Central memory CD8-positive, alpha-beta T cell (primary cell): ENCODE measurements at regions not wholly inside any gene's neighbourhood (a gene's known extent, or its start where the extent isn't known, plus 50 kb on each side); places are given as distances from the start of the nearest gene placed in this dataset.
"Not testable (repeated sequence)": the region's sequence is repeated elsewhere in the genome, so short reads cannot be mapped to it uniquely, and the experiment has no call there.

Experiments used
- ATAC-seq: fragments of 150-1000 bp; cut with Tn5 transposase; replicated peaks from 2 replicates; pipeline ENCODE4 v1.10.0; 2022; ENCODE audit warnings: mild to moderate bottlenecking, moderate FRiP score, moderate number of reproducible peaks; ENCODE audit not compliant: poor library complexity, severe bottlenecking; ENCODE audit errors: extremely low read depth
- DNase-seq, 2 donors: peaks; one replicate each; pipeline ENCODE4 v3.0.0; 2021; ENCODE audit warnings: low spot score in 2 of 2
- H3K27ac Mint-ChIP-seq: one replicate; pipeline ENCODE4 v1.8.0; 2022; ENCODE audit warnings: low read depth, mild to moderate bottlenecking, moderate library complexity, mixed read lengths
- H3K27me3 Mint-ChIP-seq: one replicate; pipeline ENCODE4 v1.8.0; 2022; ENCODE audit warnings: mixed read lengths
- H3K36me3 Mint-ChIP-seq: one replicate; pipeline ENCODE4 v1.8.0; 2022; ENCODE audit warnings: mild to moderate bottlenecking, moderate library complexity, mixed read lengths; ENCODE audit not compliant: insufficient read depth
- H3K4me1 Mint-ChIP-seq: one replicate; pipeline ENCODE4 v1.8.0; 2022; ENCODE audit warnings: mixed read lengths
- H3K4me3 Mint-ChIP-seq: one replicate; pipeline ENCODE4 v1.8.0; 2022; ENCODE audit warnings: mild to moderate bottlenecking, moderate library complexity, mixed read lengths
- H3K9me3 Mint-ChIP-seq: one replicate; pipeline ENCODE4 v1.8.0; 2022; ENCODE audit warnings: mixed read lengths

DNA sequence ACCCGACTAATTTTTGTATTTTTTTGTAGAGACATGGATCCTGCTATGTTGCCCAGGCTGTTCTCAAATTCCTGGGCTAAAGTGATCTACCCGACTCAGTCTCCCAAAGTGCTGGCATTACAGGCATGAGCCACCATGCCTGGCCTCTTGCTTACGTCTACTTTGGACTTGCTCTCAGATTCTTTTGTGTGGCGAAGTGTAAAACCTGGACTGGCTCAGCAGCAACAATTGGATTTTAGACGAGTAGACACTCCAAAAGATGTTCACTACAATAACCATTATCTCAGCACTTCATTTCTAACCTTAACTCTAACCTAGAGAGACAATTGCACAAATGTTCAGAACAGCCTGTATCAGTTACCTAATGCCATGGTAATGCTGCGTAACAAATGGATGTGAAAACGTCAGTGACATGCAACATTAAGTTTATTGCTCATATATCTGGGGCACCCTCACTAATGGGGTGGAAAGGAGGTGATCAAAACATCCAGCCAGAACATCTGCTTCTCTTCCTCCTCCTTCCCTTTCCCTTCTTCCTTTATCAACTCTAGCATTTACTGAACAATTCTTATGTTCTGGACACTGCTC, 124.9 kb upstream of the MRI1 start:
- Mint-ChIP-seq H3K9me3 (no peaks in the 10 kb centered on the region), H3K27me3 (peaks cover 45% of the 10 kb centered on the region), H3K36me3 (peaks cover 1% of the 10 kb centered on the region), H3K27ac (no peak overlapping the region), H3K4me1 (no peaks in the 10 kb centered on the region), H3K4me3 (no peak overlapping the region)
- DNase-seq: no peak
- ATAC-seq: no peak

DNA sequence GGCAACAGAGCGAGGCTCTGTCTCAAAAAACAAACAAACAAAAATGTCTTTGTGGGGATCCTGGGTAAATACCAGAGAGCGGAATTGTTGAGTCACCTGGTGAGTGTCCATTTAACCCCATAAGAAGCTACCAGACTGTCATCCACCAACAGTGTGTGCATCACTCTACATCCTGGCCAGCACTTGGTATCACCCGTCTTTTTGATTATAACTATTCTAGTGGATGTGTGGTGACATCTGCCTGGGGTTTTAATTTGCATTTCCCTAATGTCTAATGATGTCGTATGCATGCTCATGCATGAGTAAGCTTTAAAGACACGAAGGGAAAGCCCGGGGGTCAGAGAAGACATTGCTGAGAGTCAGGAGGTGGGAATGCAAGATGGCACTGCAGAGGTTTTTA, 126.7 kb upstream of the MRI1 start:
- ATAC-seq (no peak), DNase-seq (no peak)

DNA sequence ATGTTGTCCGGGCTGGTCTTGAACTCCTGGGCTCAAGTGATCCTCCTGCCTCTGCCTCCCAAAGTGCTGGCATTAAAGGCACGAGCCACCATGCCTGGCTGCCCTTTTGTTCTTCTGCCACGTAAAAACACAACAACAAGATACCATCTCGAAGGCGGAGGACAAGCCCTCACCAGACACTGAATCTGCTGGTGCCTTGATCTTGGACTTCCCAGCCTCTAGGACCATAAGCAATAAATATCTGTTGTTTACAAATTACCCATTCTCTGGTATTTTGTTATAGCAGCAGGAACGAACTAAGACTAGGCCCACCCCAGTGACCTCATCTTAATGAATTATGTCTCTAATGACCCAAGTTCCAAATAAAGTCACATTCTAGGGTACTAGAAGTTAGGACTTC, 128.4 kb upstream of the CACNA1A start:
- H3K4me1 Mint-ChIP-seq: no peaks in the 10 kb centered on the region
- ATAC-seq: no peak
- no peak overlapping the region for H3K27ac Mint-ChIP-seq
- no peak overlapping the region for H3K4me3 Mint-ChIP-seq
- no peak for DNase-seq
- H3K36me3 Mint-ChIP-seq: peaks cover 3% of the 10 kb centered on the region
- no peaks in the 10 kb centered on the region for H3K9me3 Mint-ChIP-seq
- peaks cover 46% of the 10 kb centered on the region for H3K27me3 Mint-ChIP-seq

More for the DNA sequence above, 126.7 kb upstream of the MRI1 start:
- peaks cover 48% of the 10 kb centered on the region for H3K27me3 Mint-ChIP-seq
- H3K4me3 Mint-ChIP-seq: no peak overlapping the region
- peaks cover 3% of the 10 kb centered on the region for H3K36me3 Mint-ChIP-seq
- no peaks in the 10 kb centered on the region for H3K4me1 Mint-ChIP-seq
- H3K27ac Mint-ChIP-seq: no peak overlapping the region
- H3K9me3 Mint-ChIP-seq: no peaks in the 10 kb centered on the region

DNA sequence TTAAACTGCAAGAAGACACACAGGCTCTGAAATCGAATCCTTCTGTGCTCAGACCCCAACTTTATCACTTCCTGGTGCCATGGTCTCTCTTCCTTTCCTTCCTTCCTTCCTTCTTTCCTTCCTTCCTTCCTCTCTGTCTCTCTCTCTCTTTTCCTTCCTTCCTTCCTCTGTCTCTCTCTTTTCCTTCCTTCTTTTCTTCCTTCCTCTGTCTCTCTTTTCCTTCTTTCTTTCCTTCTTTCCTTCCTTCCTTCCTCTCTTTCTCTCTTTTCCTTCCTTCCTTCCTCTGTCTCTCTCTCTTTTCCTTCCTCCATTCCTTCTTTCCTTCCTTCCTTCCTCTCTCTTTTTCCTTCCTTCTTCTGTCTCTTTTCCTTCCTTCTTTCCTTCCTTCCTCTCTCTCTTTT, 127.2 kb upstream of the CACNA1A start:
- Mint-ChIP-seq H3K4me3 (no peak overlapping the region), H3K27me3 (peaks cover 38% of the 10 kb centered on the region), H3K4me1 (no peaks in the 10 kb centered on the region), H3K9me3 (no peaks in the 10 kb centered on the region), H3K27ac (no peak overlapping the region), H3K36me3 (peaks cover 3% of the 10 kb centered on the region)
- no peak for DNase-seq
- ATAC-seq: no peak

DNA sequence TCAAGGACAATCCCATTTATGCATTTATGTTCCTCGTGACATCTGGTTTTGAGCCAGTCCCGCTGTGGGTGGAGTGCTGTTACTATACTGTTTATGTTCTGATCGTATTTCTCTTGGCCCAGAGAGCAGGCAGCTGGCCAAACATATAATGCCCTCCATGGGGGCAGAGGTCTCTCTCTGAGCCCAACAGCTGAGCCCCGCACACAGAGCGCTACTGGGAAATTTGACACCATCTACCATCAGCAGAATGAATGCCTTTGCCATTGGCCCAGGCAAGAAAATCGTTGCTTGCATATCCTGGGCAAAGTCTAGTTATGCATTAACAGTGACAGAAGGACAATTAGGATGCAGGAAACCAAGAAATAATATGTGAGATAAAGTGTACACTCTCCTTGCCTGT, 126.8 kb upstream of the CACNA1A start:
- no peak overlapping the region for H3K27ac Mint-ChIP-seq
- no peaks in the 10 kb centered on the region for H3K9me3 Mint-ChIP-seq
- H3K27me3 Mint-ChIP-seq: peaks cover 40% of the 10 kb centered on the region
- H3K36me3 Mint-ChIP-seq: peaks cover 3% of the 10 kb centered on the region
- no peak for DNase-seq
- no peaks in the 10 kb centered on the region for H3K4me1 Mint-ChIP-seq
- H3K4me3 Mint-ChIP-seq: no peak overlapping the region
- ATAC-seq: no peak

DNA sequence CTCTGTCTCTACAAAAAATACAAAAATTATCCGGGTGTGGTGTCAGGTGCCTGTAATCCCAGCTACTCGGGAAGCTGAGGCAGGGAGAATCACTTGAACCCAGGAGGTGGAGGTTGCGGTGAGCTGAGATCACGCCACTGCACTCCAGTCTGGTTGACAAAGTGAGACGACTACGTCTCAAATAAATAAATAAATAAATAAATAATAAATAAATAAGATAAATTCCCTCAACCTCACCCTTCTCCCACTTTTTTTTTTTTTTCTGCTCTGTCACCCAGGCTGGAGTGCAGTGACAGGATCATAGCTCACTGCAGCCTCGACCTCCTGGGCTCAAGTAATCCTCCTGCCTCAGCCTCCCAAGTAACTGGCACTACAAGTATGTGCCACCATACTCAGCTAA, 125.9 kb upstream of the CACNA1A start:
- DNase-seq, H3K4me3 Mint-ChIP-seq, ATAC-seq: not testable (repeated sequence)

DNA sequence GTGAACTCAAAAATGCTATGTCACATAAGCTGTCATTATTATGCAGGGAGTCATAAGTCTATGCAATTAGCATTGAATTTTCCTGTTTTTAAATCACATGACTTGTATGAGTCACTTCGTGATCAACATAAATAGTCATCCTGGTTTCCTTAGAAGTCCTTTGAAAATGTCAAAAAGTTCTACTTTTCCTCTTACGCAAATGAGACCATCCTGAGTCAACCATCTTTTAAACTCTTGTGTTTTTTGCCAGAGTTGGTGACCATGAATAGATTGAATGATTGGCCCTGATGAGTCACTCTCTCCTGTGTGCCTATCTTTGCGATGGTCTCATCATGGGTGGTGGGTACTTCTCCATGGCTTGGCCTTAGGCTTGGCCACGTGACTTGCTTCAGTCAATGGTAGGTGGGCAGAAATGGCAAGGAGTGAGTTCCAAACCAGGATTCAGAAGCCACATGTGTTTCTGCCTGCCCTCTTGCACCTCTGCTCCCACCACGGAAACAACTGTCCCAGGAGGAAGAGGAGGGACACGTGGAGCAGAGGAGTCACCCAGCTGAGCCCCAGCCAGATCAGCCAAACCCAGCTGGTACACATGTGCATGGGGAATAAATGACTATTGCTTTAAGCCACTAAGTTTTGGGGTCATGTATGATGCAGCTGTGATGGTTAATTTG, 123.5 kb upstream of the CACNA1A start:
- Mint-ChIP-seq H3K4me3 (no peak overlapping the region), H3K27me3 (peaks cover 43% of the 10 kb centered on the region), H3K4me1 (no peaks in the 10 kb centered on the region), H3K9me3 (no peaks in the 10 kb centered on the region), H3K27ac (no peak overlapping the region), H3K36me3 (peaks cover 1% of the 10 kb centered on the region)
- DNase-seq: no peak
- no peak for ATAC-seq

More for the DNA sequence above, 125.9 kb upstream of the CACNA1A start:
- H3K9me3 Mint-ChIP-seq, H3K4me1 Mint-ChIP-seq, H3K36me3 Mint-ChIP-seq, H3K27ac Mint-ChIP-seq: not testable (repeated sequence)
- peaks cover 38% of the 10 kb centered on the region for H3K27me3 Mint-ChIP-seq

DNA sequence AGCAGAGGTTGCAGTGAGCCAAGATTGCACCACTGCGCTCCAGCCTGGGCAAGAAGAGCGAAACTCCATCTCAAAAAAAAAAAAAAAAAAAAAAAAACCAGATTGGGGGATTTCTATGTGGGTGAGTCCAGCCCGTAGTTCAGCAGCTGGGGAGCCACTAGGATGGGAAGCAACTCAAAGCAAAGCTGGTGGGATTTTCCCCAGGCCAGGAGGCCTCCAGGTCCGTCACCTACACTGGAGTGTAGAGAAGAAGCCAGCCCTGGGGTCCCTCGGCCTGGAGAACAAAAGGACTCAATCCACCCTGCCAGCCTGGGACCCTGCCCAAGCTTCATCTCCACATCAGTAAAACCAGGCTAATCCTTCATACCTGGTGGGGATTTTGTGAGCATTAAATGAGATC, 121.3 kb upstream of the CACNA1A start:
- Mint-ChIP-seq H3K27ac (no peak overlapping the region), H3K9me3 (no peaks in the 10 kb centered on the region), H3K27me3 (peaks cover 62% of the 10 kb centered on the region), H3K36me3 (no peaks in the 10 kb centered on the region), H3K4me1 (no peaks in the 10 kb centered on the region), H3K4me3 (no peak overlapping the region)
- ATAC-seq (no peak), DNase-seq (no peak)

DNA sequence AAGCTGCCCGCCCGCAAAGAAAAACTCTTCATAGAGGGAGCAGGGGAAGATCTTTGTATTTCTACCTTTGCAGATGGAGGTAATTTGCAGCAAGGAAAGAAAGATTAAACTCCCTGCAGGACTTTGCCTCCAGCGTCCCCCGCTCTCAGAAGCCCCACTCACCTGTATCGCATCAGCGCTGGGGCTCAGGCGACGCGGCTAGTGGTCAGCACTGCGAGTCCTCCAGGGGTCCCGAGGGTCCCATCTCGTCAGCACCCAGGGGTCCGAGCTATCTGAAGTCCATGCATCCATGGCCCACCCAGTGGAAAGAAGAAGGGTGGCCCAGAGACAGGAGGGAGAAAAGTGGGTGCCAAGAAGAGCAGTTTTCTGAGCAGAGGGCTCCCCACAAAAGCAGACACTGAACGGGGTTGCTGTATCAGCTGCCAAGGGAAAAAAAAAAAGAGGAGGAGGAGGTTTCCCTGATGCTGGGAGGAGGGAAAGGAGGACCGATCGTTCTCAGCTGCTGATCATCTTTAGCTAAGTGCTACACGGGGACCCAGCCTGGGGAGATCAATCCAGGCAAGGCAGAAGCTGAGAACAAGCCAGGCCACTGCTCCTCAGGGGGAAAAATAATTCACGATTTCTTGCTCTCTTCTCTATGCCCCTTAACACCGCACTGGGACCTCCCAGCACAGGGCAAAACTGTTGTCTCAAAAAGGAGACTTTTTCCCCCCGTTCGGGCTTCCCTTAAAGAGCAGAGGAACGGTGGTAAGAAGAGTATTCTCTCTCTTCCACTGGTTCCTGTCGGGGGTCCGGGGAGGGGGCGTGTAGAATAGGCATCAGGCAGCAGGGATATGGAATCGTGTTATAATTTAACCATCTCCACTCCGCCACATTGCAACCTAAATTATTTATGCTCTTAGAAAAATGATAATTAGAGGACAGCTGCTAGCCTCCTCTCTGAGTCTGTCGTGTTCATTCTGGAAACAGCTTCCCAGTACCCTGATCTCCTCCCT, 117.7 kb upstream of the CACNA1A start:
- peaks cover 61% of the 10 kb centered on the region for H3K27me3 Mint-ChIP-seq
- no peaks in the 10 kb centered on the region for H3K4me1 Mint-ChIP-seq
- H3K9me3 Mint-ChIP-seq: no peaks in the 10 kb centered on the region
- DNase-seq: no peak
- H3K4me3 Mint-ChIP-seq: no peak overlapping the region
- H3K36me3 Mint-ChIP-seq: no peaks in the 10 kb centered on the region
- no peak for ATAC-seq
- H3K27ac Mint-ChIP-seq: no peak overlapping the region

DNA sequence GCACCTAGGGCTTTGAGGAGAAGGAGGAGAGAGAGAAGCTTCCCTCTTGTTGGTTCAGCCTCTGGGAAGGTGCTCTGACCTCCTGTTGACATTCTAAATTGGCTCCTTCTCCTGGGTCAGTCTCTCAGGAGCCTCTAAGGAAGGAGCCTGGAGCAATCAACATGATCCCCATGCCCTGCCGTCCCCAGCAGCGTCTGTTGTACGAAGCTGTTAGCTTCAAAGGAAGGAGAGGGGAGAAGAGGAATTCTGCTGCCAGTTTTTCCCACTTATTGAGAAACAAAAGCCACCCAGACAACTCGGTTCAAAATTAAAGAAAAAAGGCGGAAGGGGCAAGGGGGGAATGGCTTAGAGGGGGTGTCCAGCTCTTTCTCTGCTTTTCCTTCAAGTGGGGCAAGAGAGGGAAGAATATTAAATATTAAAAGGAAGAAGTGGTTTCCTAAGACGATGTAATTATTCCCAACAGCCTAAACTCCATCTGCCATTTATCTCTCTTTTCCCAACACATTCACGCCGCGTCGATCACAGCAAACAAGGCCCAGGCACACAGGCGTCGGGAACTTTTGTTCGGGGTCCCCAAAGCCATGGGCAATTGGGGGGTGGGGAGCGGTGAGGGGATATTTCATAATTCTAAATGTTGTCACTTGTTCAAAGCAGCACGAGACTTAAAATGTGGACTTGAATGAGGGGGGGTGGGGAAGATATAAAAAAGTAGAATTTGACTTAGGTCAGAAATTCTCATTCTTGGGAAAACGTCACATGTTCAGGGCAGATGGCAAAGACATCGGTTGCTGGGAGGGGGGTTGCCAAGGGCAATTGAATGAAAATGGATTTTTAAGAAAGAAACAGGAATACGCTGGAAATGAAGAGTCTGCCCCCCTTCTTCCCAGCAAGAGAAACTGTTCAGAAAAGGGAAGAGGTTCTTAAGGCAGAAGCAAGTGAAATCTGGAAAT, 116.8 kb upstream of the CACNA1A start:
- no peak overlapping the region for H3K4me3 Mint-ChIP-seq
- ATAC-seq: no peak
- no peaks in the 10 kb centered on the region for H3K36me3 Mint-ChIP-seq
- no peaks in the 10 kb centered on the region for H3K9me3 Mint-ChIP-seq
- DNase-seq: no peak
- H3K4me1 Mint-ChIP-seq: no peaks in the 10 kb centered on the region
- no peak overlapping the region for H3K27ac Mint-ChIP-seq
- peaks cover 66% of the 10 kb centered on the region for H3K27me3 Mint-ChIP-seq

DNA sequence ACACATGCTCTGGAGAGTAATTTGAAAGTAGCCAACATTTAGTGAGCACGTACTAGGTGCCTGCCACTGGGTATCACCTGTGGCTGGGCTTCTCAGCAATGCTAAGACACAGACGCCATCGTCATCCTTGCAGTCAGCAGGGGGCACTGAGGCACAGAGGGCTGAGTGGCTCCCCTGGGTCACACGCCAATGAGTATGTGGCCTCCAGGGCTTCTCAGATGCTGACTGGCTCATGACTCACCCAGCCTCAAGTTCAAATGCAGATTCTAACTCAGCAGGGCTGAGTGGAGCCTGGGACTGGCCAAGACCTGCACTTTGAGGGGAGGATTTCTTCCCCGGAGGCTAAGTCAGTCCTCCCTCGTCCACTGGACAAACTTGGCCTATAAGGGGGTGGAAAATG, 115.1 kb upstream of the CACNA1A start:
- H3K27me3 Mint-ChIP-seq: peaks cover 70% of the 10 kb centered on the region
- H3K4me1 Mint-ChIP-seq: no peaks in the 10 kb centered on the region
- no peak overlapping the region for H3K27ac Mint-ChIP-seq
- no peak overlapping the region for H3K4me3 Mint-ChIP-seq
- H3K9me3 Mint-ChIP-seq: no peaks in the 10 kb centered on the region
- DNase-seq: no peak
- no peak for ATAC-seq
- H3K36me3 Mint-ChIP-seq: no peaks in the 10 kb centered on the region

DNA sequence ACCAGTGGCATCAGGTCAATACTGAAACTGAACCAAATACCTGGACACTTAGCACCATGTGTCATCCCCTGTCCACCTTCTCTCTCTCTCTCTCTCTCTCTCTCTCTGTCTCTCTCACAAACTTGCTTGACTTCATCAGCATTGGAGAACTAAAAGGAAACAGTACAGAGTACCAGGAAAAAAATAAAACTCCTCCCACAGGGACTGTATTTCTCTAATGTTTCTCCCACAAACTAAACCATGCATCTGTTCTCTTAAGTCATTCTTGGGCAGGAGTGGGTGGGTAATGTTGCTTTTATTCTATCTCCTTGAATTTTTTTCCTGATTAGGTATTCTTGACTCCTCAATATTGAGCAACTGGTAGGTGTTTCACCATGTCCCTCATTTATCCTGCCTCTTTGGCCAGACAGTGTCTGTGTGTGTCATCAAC, 112.9 kb upstream of the CACNA1A start:
- H3K4me1 Mint-ChIP-seq: no peaks in the 10 kb centered on the region
- H3K36me3 Mint-ChIP-seq: no peaks in the 10 kb centered on the region
- no peak overlapping the region for H3K4me3 Mint-ChIP-seq
- H3K9me3 Mint-ChIP-seq: no peaks in the 10 kb centered on the region
- H3K27ac Mint-ChIP-seq: no peak overlapping the region
- DNase-seq (no peak), ATAC-seq (no peak)
- H3K27me3 Mint-ChIP-seq: peaks cover 48% of the 10 kb centered on the region
